Neural cell (in vitro differentiated cells): ENCODE measurements at regions not wholly inside any gene's neighbourhood (a gene's known extent, or its start where the extent isn't known, plus 50 kb on each side); places are given as distances from the start of the nearest gene placed in this dataset.

ENCODE experiments used
- H2AFZ ChIP-seq: fragments of 200-600, 300-800 bp; sonication (generic), shearing (Covaris generic); 2 replicates; pipeline ENCODE4 v1.6.0; 2014; ENCODE audit warnings: low read depth, mild to moderate bottlenecking, antibody characterized with exemption, low read length, moderate library complexity
- H3F3A ChIP-seq: fragments of 200-600 bp; shearing (Covaris generic); 2 replicates; pipeline ENCODE4 v1.6.1; 2016; ENCODE audit warnings: mild to moderate bottlenecking, moderate library complexity, mixed read lengths, antibody characterized with exemption, low read length; ENCODE audit not compliant: insufficient read depth, poor library complexity, severe bottlenecking
- H3K27ac ChIP-seq: fragments of 200-600, 300-800 bp; sonication (generic), shearing (Covaris generic); 2 replicates; pipeline ENCODE4 v1.5.1; 2014; ENCODE audit warnings: mild to moderate bottlenecking, low read length, moderate library complexity
- H3K27me3 ChIP-seq: fragments of 300-800, 200-600 bp; sonication (generic), shearing (Covaris generic); 2 replicates; pipeline ENCODE4 v1.6.0; 2014; ENCODE audit warnings: mild to moderate bottlenecking, low read depth, low read length, moderate library complexity; ENCODE audit not compliant: insufficient read depth
- H3K36me3 ChIP-seq: fragments of 300-800, 200-600 bp; sonication (generic), shearing (Covaris generic); 2 replicates; pipeline ENCODE4 v1.5.1; 2014; ENCODE audit warnings: mild to moderate bottlenecking, antibody characterized with exemption, low read length, moderate library complexity; ENCODE audit not compliant: insufficient read depth
- H3K4me2 ChIP-seq: fragments of 300-800, 200-600 bp; sonication (generic), shearing (Covaris generic); 2 replicates; pipeline ENCODE4 v1.6.0; 2014; ENCODE audit warnings: mild to moderate bottlenecking, low read length
- H3K4me3 ChIP-seq: fragments of 300-800, 200-600 bp; sonication (generic), shearing (Covaris generic); 2 replicates; pipeline ENCODE4 v1.5.1; 2014; ENCODE audit warnings: mild to moderate bottlenecking, low read length, moderate library complexity
- H3K79me2 ChIP-seq: fragments of 200-600 bp; shearing (Covaris generic); replicated peaks from 2 replicates; pipeline ENCODE4 v1.6.0; 2014; ENCODE audit warnings: mild to moderate bottlenecking, low read length, moderate library complexity; ENCODE audit not compliant: insufficient read depth
- H3K9ac ChIP-seq: fragments of 300-800, 200-600 bp; sonication (generic), shearing (Covaris generic); 2 replicates; pipeline ENCODE4 v1.6.1; 2016; ENCODE audit warnings: mild to moderate bottlenecking, low read length, mixed read lengths
- H3K9me2 ChIP-seq: fragments of 200-600 bp; shearing (Covaris generic); 2 replicates; pipeline ENCODE4 v1.6.1; 2016; ENCODE audit warnings: mild to moderate bottlenecking, low read length, mixed read lengths; ENCODE audit not compliant: insufficient read depth
- H3K9me3 ChIP-seq: fragments of 200-600, 300-800 bp; sonication (generic), shearing (Covaris generic); 2 replicates; pipeline ENCODE4 v1.6.1; 2016; ENCODE audit warnings: mild to moderate bottlenecking, mixed run types, low read length, moderate library complexity, mixed read lengths
- H4K20me1 ChIP-seq: fragments of 200-600 bp; shearing (Covaris generic); 2 replicates; pipeline ENCODE4 v1.6.1; 2016; ENCODE audit warnings: mild to moderate bottlenecking, mixed run types; ENCODE audit not compliant: insufficient read depth
- EP300 ChIP-seq: fragments of 450-650 bp; conservative IDR thresholded peaks from 2 replicates; pipeline ENCODE4 v1.6.1; 2014; ENCODE audit warnings: antibody characterized with exemption, mild to moderate bottlenecking, moderate library complexity; ENCODE audit not compliant: poor library complexity, severe bottlenecking
- EZH2 ChIP-seq: fragments of 200-600, 300-800 bp; shearing (Covaris generic), sonication (generic); IDR thresholded peaks from 2 replicates; pipeline ENCODE4 v1.6.1; 2014; ENCODE audit warnings: antibody characterized with exemption, low read length, borderline replicate concordance, mild to moderate bottlenecking; ENCODE audit not compliant: insufficient read depth, poor library complexity, severe bottlenecking
- MXI1 ChIP-seq: fragments of 450-650 bp; conservative IDR thresholded peaks from 2 replicates; pipeline ENCODE4 v1.6.1; 2014; ENCODE audit warnings: antibody characterized with exemption, mild to moderate bottlenecking; ENCODE audit not compliant: poor library complexity, severe bottlenecking
- POLR2AphosphoS5 ChIP-seq: IDR thresholded peaks from 2 replicates; pipeline ENCODE4 v1.6.1; 2012
- RAD21 ChIP-seq: fragments of 450-650 bp; conservative IDR thresholded peaks from 2 replicates; pipeline ENCODE4 v1.6.1; 2014; ENCODE audit warnings: antibody characterized with exemption, mild to moderate bottlenecking, moderate library complexity
- REST ChIP-seq: IDR thresholded peaks from 2 replicates; pipeline ENCODE4 v1.6.1; 2012; ENCODE audit warnings: borderline replicate concordance
- SMC3 ChIP-seq: fragments of 450-650 bp; conservative IDR thresholded peaks from 2 replicates; pipeline ENCODE4 v1.6.1; 2014; ENCODE audit warnings: antibody characterized with exemption, mild to moderate bottlenecking, moderate library complexity; ENCODE audit not compliant: poor library complexity
- TAF1 ChIP-seq: IDR thresholded peaks from 2 replicates; pipeline ENCODE4 v1.6.1; 2012; ENCODE audit warnings: low read depth
- TF ChIP-seq, protein P1 (sequence below): fragments of 450-650 bp; IDR thresholded peaks from 2 replicates; pipeline ENCODE4 v1.5.1; 2014; ENCODE audit warnings: antibody characterized with exemption, mild to moderate bottlenecking, moderate library complexity; ENCODE audit not compliant: poor library complexity, severe bottlenecking

DNA sequence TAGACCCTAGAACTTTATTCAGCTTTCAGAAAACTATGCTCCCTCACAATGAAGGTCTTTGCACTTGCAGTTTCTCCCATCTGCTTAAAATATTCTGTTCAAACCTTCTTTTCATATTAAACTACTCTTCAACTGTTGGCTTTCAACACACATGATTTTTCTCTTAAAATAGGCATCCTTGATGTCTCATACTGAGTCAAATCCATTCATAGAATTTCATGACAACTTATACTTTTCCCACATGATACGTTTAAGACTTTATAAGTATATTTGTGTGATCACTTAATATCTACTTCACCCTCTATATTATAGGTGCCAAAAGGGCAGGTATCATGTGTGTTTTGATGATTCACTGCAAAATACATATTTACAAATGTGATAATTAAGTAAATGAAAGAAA is 412.5 kb downstream of the MMUT start:
- Histone ChIP-seq H3K36me3 (no peaks in the 10 kb centered on the region), H3K9me3 (no peaks in the 10 kb centered on the region), H3K27me3 (no peaks in the 10 kb centered on the region), H3K27ac (no peak overlapping the region), H3K4me2 (no peak overlapping the region), H3K4me3 (no peak overlapping the region), H2AFZ (no peak overlapping the region), H3F3A (no peaks in the 10 kb centered on the region), H3K79me2 (no peaks in the 10 kb centered on the region), H3K9ac (no peak overlapping the region), H4K20me1 (no peaks in the 10 kb centered on the region), H3K9me2 (no peaks in the 10 kb centered on the region)
- TF ChIP-seq EP300 (no peak), REST (no peak), POLR2AphosphoS5 (no peak), SMC3 (no peak), EZH2 (no peak), MXI1 (no peak), TAF1 (no peak), RAD21 (no peak)
- TF ChIP-seq, protein P1, sequence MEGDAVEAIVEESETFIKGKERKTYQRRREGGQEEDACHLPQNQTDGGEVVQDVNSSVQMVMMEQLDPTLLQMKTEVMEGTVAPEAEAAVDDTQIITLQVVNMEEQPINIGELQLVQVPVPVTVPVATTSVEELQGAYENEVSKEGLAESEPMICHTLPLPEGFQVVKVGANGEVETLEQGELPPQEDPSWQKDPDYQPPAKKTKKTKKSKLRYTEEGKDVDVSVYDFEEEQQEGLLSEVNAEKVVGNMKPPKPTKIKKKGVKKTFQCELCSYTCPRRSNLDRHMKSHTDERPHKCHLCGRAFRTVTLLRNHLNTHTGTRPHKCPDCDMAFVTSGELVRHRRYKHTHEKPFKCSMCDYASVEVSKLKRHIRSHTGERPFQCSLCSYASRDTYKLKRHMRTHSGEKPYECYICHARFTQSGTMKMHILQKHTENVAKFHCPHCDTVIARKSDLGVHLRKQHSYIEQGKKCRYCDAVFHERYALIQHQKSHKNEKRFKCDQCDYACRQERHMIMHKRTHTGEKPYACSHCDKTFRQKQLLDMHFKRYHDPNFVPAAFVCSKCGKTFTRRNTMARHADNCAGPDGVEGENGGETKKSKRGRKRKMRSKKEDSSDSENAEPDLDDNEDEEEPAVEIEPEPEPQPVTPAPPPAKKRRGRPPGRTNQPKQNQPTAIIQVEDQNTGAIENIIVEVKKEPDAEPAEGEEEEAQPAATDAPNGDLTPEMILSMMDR: no peak

DNA sequence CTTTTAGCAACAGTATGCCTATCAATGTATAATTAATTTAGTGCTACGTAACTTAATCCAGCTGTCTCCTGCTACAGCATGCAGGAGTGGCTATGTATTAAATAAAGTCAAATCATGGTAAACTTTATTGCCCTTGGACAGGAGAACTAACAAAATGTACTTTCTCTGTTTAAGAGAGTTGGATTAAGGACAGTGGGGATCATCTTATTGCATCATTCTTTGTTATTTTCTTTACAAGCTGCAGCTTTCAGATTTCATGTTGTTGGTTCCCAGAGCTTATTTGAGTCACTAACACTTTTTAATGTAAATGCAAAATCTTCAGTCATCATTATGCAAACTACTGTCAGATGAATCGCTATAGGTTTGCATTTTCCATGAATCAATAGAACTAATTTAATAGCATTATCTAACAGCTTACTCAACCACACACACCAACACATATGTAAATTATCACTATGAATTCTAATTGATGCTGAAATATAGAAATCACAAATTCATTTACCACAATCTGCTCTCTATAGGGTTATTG is 424.7 kb downstream of the MMUT start:
- H3K27ac ChIP-seq: no peak overlapping the region
- H3K9me3 ChIP-seq: no peaks in the 10 kb centered on the region
- no peaks in the 10 kb centered on the region for H4K20me1 ChIP-seq
- H3F3A ChIP-seq: no peaks in the 10 kb centered on the region
- no peaks in the 10 kb centered on the region for H3K36me3 ChIP-seq
- no peak overlapping the region for H3K9ac ChIP-seq
- no peak overlapping the region for H2AFZ ChIP-seq
- no peak overlapping the region for H3K4me2 ChIP-seq
- no peak overlapping the region for H3K4me3 ChIP-seq
- H3K27me3 ChIP-seq: no peaks in the 10 kb centered on the region
- H3K79me2 ChIP-seq: no peaks in the 10 kb centered on the region
- H3K9me2 ChIP-seq: no peaks in the 10 kb centered on the region
- TF ChIP-seq, protein P1: no peak
- TF ChIP-seq EP300 (no peak), TAF1 (no peak), REST (no peak), EZH2 (no peak), SMC3 (no peak), MXI1 (no peak)
